ENCODE measurements at regions not wholly inside any gene's neighbourhood (a gene's known extent, or its start where the extent isn't known, plus 50 kb on each side); places are given as distances from the start of the nearest gene placed in this dataset.
A peak's percentile ranks its signal among the peaks of the same experiment; 100 is the strongest.

DNA sequence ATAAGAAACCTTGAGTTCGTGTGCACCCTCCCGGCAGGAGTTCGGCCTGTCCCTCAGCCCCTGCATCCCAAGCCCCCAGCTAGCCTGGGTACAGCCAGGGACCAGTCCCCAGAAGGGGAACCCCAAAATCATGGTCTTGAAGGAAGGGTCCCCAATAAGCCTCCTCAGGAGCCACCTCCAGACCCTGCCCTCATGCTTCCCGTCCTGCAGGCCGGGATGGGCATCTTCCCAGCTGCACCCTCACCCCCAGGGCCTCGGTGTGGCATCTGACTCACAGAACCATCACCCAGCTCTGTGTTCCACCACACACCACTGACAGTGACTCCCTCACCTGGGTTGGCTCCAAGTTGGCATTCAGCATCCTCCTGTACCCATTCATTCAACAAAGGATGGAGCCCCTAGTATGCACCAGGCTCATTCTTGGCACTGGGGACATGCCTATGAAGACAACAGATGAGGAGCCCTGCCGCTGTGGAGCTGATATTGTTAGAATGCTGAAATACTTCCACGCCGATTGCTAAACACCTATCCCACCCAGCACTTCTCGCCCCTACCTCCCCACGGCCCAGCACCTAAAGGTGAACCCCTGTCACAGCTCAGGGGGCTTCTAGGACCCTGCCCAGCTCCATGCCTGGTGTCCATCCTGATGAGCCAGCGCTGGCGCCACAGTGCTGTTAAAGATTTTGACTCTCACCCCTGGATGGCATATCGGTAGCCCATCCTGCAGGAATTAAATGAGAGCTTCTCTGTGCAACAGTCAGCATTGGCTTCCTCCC is 77.8 kb downstream of the BUD13 start:
- TF ChIP-seq, protein P1, sequence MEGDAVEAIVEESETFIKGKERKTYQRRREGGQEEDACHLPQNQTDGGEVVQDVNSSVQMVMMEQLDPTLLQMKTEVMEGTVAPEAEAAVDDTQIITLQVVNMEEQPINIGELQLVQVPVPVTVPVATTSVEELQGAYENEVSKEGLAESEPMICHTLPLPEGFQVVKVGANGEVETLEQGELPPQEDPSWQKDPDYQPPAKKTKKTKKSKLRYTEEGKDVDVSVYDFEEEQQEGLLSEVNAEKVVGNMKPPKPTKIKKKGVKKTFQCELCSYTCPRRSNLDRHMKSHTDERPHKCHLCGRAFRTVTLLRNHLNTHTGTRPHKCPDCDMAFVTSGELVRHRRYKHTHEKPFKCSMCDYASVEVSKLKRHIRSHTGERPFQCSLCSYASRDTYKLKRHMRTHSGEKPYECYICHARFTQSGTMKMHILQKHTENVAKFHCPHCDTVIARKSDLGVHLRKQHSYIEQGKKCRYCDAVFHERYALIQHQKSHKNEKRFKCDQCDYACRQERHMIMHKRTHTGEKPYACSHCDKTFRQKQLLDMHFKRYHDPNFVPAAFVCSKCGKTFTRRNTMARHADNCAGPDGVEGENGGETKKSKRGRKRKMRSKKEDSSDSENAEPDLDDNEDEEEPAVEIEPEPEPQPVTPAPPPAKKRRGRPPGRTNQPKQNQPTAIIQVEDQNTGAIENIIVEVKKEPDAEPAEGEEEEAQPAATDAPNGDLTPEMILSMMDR (IDR thresholded peaks at IDR 0.05; ENCODE audit: unreplicated experiment), result no peak
- Mint-ChIP-seq H3K27me3 (ENCODE audit: low read depth) (peaks cover 20% of the 10 kb centered on the region), H3K9me3 (no peaks in the 10 kb centered on the region), H3K36me3 (no peaks in the 10 kb centered on the region), H3K4me3 (no peak overlapping the region), H3K4me1 (peaks cover 27% of the 10 kb centered on the region), H3K27ac (no peak overlapping the region)
- peak in 1 of 2 experiments; percentile 29 for DNase-seq (ENCODE audit: low spot score in 2 of 2, unreplicated experiment in 2 of 2)

DNA sequence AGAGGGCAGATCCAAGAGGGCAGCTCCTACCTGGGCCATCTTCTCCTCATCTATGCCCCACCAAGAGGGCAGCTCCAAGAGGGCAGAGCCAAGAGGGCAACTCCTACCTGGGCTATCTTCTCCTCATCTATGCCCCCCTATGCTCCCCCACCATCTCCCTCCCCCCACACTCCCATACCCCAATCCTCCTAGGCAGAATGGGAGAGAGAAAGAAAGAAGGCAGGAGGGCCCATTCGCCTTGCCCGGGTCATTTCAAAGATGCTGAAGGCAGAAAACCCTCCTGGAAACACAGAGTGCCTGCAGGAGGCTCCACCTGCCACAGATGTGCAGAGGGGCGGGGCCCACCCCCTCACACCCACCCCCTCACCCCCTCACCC is 78.5 kb downstream of the BUD13 start:
- peaks cover 18% of the 10 kb centered on the region for H3K27me3 Mint-ChIP-seq (ENCODE audit: low read depth)
- no peak overlapping the region for H3K4me3 Mint-ChIP-seq
- no peak for DNase-seq (ENCODE audit: low spot score in 2 of 2, unreplicated experiment in 2 of 2)
- H3K36me3 Mint-ChIP-seq, result no peaks in the 10 kb centered on the region
- TF ChIP-seq, protein P1 (IDR thresholded peaks at IDR 0.05; ENCODE audit: unreplicated experiment), result no peak
- no peaks in the 10 kb centered on the region for H3K9me3 Mint-ChIP-seq
- peaks cover 27% of the 10 kb centered on the region for H3K4me1 Mint-ChIP-seq
- H3K27ac Mint-ChIP-seq, result no peak overlapping the region

DNA sequence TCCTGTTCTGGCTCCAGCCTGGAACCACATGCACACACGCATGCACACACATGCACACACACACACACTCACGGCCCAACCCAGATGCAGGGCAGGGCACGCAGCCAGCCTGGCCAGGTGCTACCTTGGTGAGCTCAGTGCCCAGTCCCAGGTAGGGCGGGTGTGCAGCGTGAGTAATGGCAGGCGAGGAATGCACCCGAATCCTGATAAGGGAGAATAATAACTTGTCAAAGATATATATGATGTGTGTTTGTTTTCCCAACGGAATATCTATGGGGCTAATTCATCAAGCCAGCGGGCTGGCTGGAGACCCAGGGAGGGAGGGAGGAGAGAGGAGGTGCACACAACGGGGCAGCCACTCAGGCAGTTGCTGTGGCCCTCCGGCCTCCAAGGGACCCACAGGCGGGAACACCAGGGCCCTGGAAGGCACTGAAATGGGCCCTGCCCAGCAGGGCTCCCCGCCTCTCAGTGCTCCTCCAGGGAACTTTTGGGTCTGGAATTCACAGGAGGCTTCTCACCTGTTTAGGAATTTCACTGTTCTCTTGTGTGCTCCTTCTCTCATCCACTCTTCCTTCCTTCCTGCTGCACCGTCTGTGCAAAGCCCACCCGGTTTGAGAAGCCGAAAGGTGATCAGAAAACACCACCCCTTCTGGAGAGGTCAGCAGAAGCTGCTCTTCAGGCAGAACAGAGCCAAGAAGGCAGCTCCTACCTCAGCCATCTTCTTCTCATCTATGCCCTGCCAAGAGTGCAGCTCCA is 79.0 kb downstream of the BUD13 start:
- no peak for DNase-seq (ENCODE audit: low spot score in 2 of 2, unreplicated experiment in 2 of 2)
- no peak overlapping the region for H3K4me3 Mint-ChIP-seq
- H3K27me3 Mint-ChIP-seq (ENCODE audit: low read depth), result peaks cover 18% of the 10 kb centered on the region
- TF ChIP-seq, protein P1 (IDR thresholded peaks at IDR 0.05; ENCODE audit: unreplicated experiment), result no peak
- H3K27ac Mint-ChIP-seq, result peak overlapping the region; percentile 43
- H3K4me1 Mint-ChIP-seq, result peaks cover 29% of the 10 kb centered on the region
- no peaks in the 10 kb centered on the region for H3K9me3 Mint-ChIP-seq
- no peaks in the 10 kb centered on the region for H3K36me3 Mint-ChIP-seq

DNA sequence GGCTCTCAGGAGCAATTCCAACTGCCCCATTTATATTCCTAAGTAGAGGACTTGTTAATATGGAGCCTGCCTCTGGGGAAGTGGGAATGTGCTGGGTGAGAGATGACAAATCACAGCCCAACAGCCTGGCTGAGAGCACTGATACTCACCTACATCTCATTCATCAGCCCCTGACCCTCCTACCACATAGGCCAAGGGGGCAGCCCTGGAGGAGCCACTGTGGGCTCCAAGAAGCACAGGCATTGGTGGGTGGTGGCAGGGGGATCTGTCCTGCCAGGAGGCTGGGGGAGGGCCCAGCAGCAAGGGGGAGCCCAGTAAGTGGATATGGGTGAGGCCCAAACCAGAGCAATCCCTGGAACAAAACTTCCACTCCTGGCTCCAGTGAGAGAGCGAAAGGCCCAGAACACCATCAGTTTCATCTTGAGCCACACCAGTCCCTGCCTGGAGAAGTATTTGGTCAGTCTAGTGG is 79.7 kb downstream of the BUD13 start:
- Mint-ChIP-seq H3K27ac (peak overlapping the region; percentile 43), H3K4me1 (peaks cover 32% of the 10 kb centered on the region), H3K9me3 (no peaks in the 10 kb centered on the region), H3K36me3 (no peaks in the 10 kb centered on the region), H3K4me3 (no peak overlapping the region), H3K27me3 (ENCODE audit: low read depth) (peaks cover 16% of the 10 kb centered on the region)
- no peak for DNase-seq (ENCODE audit: low spot score in 2 of 2, unreplicated experiment in 2 of 2)
- TF ChIP-seq, protein P1 (IDR thresholded peaks at IDR 0.05; ENCODE audit: unreplicated experiment), result no peak

DNA sequence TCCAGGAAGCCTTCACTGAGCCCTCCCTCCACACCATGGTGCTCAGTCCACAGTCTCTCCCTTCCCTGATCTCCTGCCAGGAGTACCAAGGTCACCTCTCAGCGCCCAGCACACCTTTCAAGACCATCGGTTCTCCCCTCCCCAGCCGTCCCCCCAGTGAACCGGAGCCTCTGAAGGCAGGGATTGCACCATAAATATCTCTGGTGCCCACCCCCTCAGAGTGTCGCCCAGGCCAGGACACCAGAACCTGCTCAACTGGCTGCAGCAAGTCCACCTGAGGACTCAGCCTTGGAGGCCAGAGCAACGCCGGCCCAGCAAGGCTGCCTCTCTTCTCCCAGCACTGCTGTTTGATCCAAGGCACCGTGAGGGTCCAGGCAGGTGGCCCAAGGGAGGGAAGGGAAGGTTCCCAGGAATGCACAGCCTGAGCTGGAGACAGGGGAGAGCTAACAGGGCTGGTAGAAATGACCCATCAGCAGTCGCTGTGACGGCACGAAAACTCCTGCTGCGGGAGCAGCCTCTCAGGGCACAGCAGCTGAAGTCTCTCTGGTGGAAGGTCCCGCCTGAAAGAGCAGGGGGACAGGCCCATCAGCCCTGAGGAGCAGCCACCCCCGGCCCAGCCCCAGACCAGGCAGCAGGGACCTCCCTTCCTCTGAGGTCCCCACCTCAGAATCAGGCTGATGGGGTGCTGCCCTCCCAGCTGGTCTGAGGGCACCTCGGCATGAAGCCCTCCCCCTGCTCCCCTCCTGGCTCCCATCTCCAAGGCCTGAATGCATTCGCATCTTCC is 80.3 kb downstream of the BUD13 start:
- no peak overlapping the region for H3K4me3 Mint-ChIP-seq
- no peak overlapping the region for H3K27ac Mint-ChIP-seq
- H3K36me3 Mint-ChIP-seq, result no peaks in the 10 kb centered on the region
- H3K4me1 Mint-ChIP-seq, result peaks cover 38% of the 10 kb centered on the region
- DNase-seq (ENCODE audit: low spot score in 2 of 2, unreplicated experiment in 2 of 2), result no peak
- peaks cover 13% of the 10 kb centered on the region for H3K27me3 Mint-ChIP-seq (ENCODE audit: low read depth)
- TF ChIP-seq, protein P1 (IDR thresholded peaks at IDR 0.05; ENCODE audit: unreplicated experiment), result no peak
- H3K9me3 Mint-ChIP-seq, result no peaks in the 10 kb centered on the region

Measured in mesothelial cell of epicardium (in vitro differentiated cells).